A549 (cell line): ENCODE measurements at regions not wholly inside any gene's neighbourhood (a gene's known extent, or its start where the extent isn't known, plus 50 kb on each side); places are given as distances from the start of the nearest gene placed in this dataset.

Experiments used
- EP300 ChIP-seq, 2 experiments: fragments of >200 bp; sonication (Bioruptor Twin); formaldehyde crosslinking; IDR thresholded peaks; 2 replicates in 1 of 2; 3 replicates in 1 of 2; pipeline ENCODE4 v1.6.1; 2016 to 2017
- MAZ ChIP-seq: fragments of 150-350 bp; IDR thresholded peaks from 2 replicates; pipeline ENCODE4 v1.6.1; 2014; ENCODE audit warnings: antibody characterized with exemption, low read depth, low read length, borderline replicate concordance
- MYC ChIP-seq: IDR thresholded peaks from 2 replicates; pipeline ENCODE4 v1.6.1; 2012; ENCODE audit warnings: mild to moderate bottlenecking, inconsistent platforms, low read length, improper control_type of control experiment, borderline replicate concordance
- POLR2A ChIP-seq: IDR thresholded peaks from 2 replicates; pipeline ENCODE4 v1.6.1; 2012; ENCODE audit warnings: mild to moderate bottlenecking, low read length
- RAD21 ChIP-seq, 2 experiments: fragments of >200 bp in 1 of 2; sonication (Bioruptor Twin) in 1 of 2; formaldehyde crosslinking in 1 of 2; IDR thresholded peaks in 1 of 2; conservative IDR thresholded peaks in 1 of 2; 2 replicates in 1 of 2; 3 replicates in 1 of 2; pipeline ENCODE4 v1.6.1; 2012 to 2018; ENCODE audit warnings: inconsistent platforms in 1 of 2
- SREBF2 ChIP-seq: fragments of 450-650 bp; IDR thresholded peaks from 2 replicates; pipeline ENCODE4 v1.6.1; 2014; ENCODE audit warnings: mild to moderate bottlenecking, moderate library complexity
- ZNF302 ChIP-seq: fragments of 250-450 bp; sonication (Bioruptor Pico); IDR thresholded peaks from 2 replicates; pipeline ENCODE4 v1.9.0; 2021; ENCODE audit warnings: inconsistent platforms, mild to moderate bottlenecking, moderate library complexity

DNA sequence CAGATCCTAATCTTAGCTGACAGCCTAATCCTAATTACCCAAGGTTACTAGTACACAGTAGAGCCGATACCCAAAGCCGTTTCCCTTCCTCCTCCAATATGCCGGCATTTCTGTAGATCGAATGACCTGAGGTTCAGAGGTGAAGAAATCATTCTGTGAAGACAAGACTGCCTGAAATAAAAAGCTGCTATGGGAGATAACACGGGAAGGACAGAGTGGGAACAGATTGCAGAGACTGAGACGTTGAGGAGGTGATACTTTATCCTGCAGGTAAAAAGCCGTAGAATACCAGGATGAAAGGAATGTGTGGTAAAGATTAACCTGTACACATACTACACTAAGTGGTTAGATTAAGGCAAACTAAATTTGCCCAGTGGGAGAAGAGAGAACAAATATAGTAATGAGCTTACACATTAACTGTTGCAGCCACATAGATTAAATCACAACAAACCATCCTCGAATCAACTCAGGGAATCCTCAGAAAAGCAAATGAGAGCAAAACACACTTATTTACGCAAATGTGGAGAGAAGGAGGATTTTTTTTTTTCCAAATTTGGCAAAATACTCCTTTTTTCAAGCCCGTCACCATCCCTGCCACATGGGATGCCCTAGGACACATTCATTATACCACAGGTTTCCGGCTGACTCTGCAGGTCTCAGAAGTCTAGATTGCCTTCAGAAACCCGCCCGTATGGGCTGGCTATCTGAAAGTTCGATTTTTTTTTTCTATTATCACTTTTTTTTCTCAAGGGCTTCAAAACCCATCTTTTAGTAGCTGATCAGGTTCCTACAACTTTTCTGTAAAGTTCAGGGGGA lies 188.0 kb downstream of the TTC8 start:
- no peak for TF ChIP-seq MYC
- TF ChIP-seq POLR2A: no peak
- TF ChIP-seq ZNF302 (CRISPR knock-in tag): no peak
- TF ChIP-seq MAZ: no peak
- no peak for TF ChIP-seq RAD21 (conservative IDR thresholded peaks at IDR 0.05 in 1 of 2, IDR thresholded peaks at IDR 0.05 in 1 of 2)
- TF ChIP-seq EP300 (IDR thresholded peaks at IDR 0.05): no peak
- TF ChIP-seq SREBF2: no peak
